IMR-90 (cell line): ENCODE measurements at regions not wholly inside any gene's neighbourhood (a gene's known extent, or its start where the extent isn't known, plus 50 kb on each side); places are given as distances from the start of the nearest gene placed in this dataset.

Source experiments
- ATAC-seq: fragments of 200-7000 bp; cut with Tn5 transposase; 2 replicates; pipeline ENCODE4 v1.9.1; 2020; ENCODE audit warnings: low read depth, mild to moderate bottlenecking, moderate library complexity
- BruUV-seq: library from RNA; stranded (reverse); fragments of 400-500 nt; replicated peaks from 2 replicates; lab custom pipeline; 2021; lab: Mats Ljungman, UMichigan
- CTCF ChIA-PET: fragments of 300-600 bp; formaldehyde crosslinking; extraction: SDS; loops from one replicate; lab custom pipeline; 2021; ENCODE audit warnings: antibody characterized with exemption; lab: Yijun Ruan, JAX
- POLR2A ChIA-PET: fragments of 300-600 bp; sonication (Branson Sonifier 250); formaldehyde crosslinking; loops from one replicate; lab custom pipeline; 2022; ENCODE audit warnings: antibody characterized with exemption; ENCODE audit not compliant: unreplicated experiment; lab: Charles Lee
- DNase-seq: peaks from one replicate; pipeline ENCODE4 v3.0.0; 2013
- H2AFZ ChIP-seq: replicated peaks from 2 replicates; pipeline ENCODE3; 2013; ENCODE audit warnings: low read length, mild to moderate bottlenecking; ENCODE audit not compliant: poor library complexity
- H2AK5ac ChIP-seq: 2 replicates; pipeline ENCODE4 v1.6.1; 2013; ENCODE audit warnings: low read depth, low read length, inconsistent platforms
- H2AK9ac ChIP-seq: replicated peaks from 2 replicates; pipeline ENCODE3; 2013; ENCODE audit warnings: mild to moderate bottlenecking, low read depth, low read length, moderate library complexity; ENCODE audit not compliant: poor library complexity
- H2BK120ac ChIP-seq: 2 replicates; pipeline ENCODE4 v1.6.1; 2013; ENCODE audit warnings: low read depth, low read length, inconsistent platforms
- H2BK15ac ChIP-seq: 3 replicates; pipeline ENCODE4 v1.6.1; 2013; ENCODE audit warnings: low read depth, low read length, inconsistent platforms
- H2BK20ac ChIP-seq: 2 replicates; pipeline ENCODE4 v1.6.1; 2013; ENCODE audit warnings: low read depth, mild to moderate bottlenecking, inconsistent platforms, low read length, moderate library complexity
- H2BK5ac ChIP-seq: 2 replicates; pipeline ENCODE4 v1.6.1; 2013; ENCODE audit warnings: mild to moderate bottlenecking, low read depth, low read length, inconsistent platforms; ENCODE audit not compliant: poor library complexity, severe bottlenecking
- H3K14ac ChIP-seq: replicated peaks from 2 replicates; pipeline ENCODE4 v1.6.1; 2013; ENCODE audit warnings: low read depth, low read length, inconsistent platforms
- H3K18ac ChIP-seq: 2 replicates; pipeline ENCODE4 v1.6.1; 2013; ENCODE audit warnings: low read depth, low read length, control low read depth
- H3K23ac ChIP-seq: 2 replicates; pipeline ENCODE4 v1.6.1; 2013; ENCODE audit warnings: low read depth, low read length, inconsistent platforms
- H3K27ac ChIP-seq: 2 replicates; pipeline ENCODE4 v1.5.1; 2013; ENCODE audit warnings: mild to moderate bottlenecking, control low read depth, low read length; ENCODE audit not compliant: insufficient read depth
- H3K27me3 ChIP-seq: 2 replicates; pipeline ENCODE4 v1.6.1; 2013; ENCODE audit warnings: low read length; ENCODE audit not compliant: control insufficient read depth, insufficient read depth
- H3K36me3 ChIP-seq: 2 replicates; pipeline ENCODE4 v1.6.1; 2013; ENCODE audit warnings: low read length, mixed read lengths; ENCODE audit not compliant: control insufficient read depth, insufficient read depth
- H3K4ac ChIP-seq: 2 replicates; pipeline ENCODE4 v1.6.1; 2013; ENCODE audit warnings: low read depth, low read length, inconsistent platforms
- H3K4me1 ChIP-seq: 2 replicates; pipeline ENCODE4 v1.6.1; 2013; ENCODE audit warnings: low read length, mixed read lengths; ENCODE audit not compliant: control insufficient read depth, insufficient read depth
- H3K4me2 ChIP-seq: 2 replicates; pipeline ENCODE4 v1.6.1; 2013; ENCODE audit warnings: low read depth, mild to moderate bottlenecking, control low read depth, low read length, moderate library complexity
- H3K4me3 ChIP-seq: 2 replicates; pipeline ENCODE4 v1.5.1; 2013; ENCODE audit warnings: low read depth, mild to moderate bottlenecking, control low read depth, low read length, moderate library complexity; ENCODE audit not compliant: insufficient read depth
- H3K56ac ChIP-seq: 2 replicates; pipeline ENCODE4 v1.6.1; 2013; ENCODE audit warnings: low read length, inconsistent platforms; ENCODE audit not compliant: insufficient read depth; ENCODE audit errors: extremely low read depth
- H3K79me1 ChIP-seq, 2 experiments: 2 replicates each; pipeline ENCODE4 v1.6.1; 2013; ENCODE audit warnings: low read length in 2 of 2, inconsistent platforms in 1 of 2, low read depth in 1 of 2
- H3K9ac ChIP-seq: 2 replicates; pipeline ENCODE4 v1.6.1; 2013; ENCODE audit warnings: low read depth, low read length, control low read depth
- H3K9me1 ChIP-seq: 2 replicates; pipeline ENCODE4 v1.6.1; 2013; ENCODE audit warnings: low read length, inconsistent platforms; ENCODE audit not compliant: insufficient read depth
- H3K9me3 ChIP-seq: 2 replicates; pipeline ENCODE4 v1.6.1; 2013; ENCODE audit warnings: low read length; ENCODE audit not compliant: control insufficient read depth, insufficient read depth
- H4K20me1 ChIP-seq: 2 replicates; pipeline ENCODE4 v1.6.1; 2013; ENCODE audit warnings: low read length, inconsistent platforms; ENCODE audit not compliant: insufficient read depth
- H4K5ac ChIP-seq: 2 replicates; pipeline ENCODE4 v1.6.1; 2013; ENCODE audit warnings: mild to moderate bottlenecking, low read depth, low read length, control low read depth
- H4K8ac ChIP-seq, 2 experiments: 2 replicates each; pipeline ENCODE4 v1.6.1; 2013; ENCODE audit warnings: low read depth in 2 of 2, low read length in 2 of 2, control low read depth in 1 of 2, inconsistent platforms in 1 of 2
- H4K91ac ChIP-seq: 2 replicates; pipeline ENCODE4 v1.6.1; 2013; ENCODE audit warnings: low read depth, low read length, inconsistent platforms; ENCODE audit not compliant: insufficient read depth
- BHLHE40 ChIP-seq: fragments of 150-350 bp; IDR thresholded peaks from 2 replicates; pipeline ENCODE4 v1.6.1; 2016; ENCODE audit warnings: mild to moderate bottlenecking, low read depth, low read length
- CHD1 ChIP-seq: IDR thresholded peaks from 2 replicates; pipeline ENCODE4 v1.6.1; 2012; ENCODE audit warnings: low read depth, low read length, improper control_type of control experiment
- ELK1 ChIP-seq: fragments of 150-350 bp; IDR thresholded peaks from 2 replicates; pipeline ENCODE4 v1.6.1; 2016; ENCODE audit warnings: low read depth, mild to moderate bottlenecking, low read length, moderate library complexity, borderline replicate concordance
- MAFK ChIP-seq: IDR thresholded peaks from 2 replicates; pipeline ENCODE4 v1.6.1; 2012; ENCODE audit warnings: low read depth, low read length, improper control_type of control experiment
- MXI1 ChIP-seq: IDR thresholded peaks from 2 replicates; pipeline ENCODE4 v1.6.1; 2012; ENCODE audit warnings: low read depth, mild to moderate bottlenecking, low read length, moderate library complexity, borderline replicate concordance
- NFE2L2 ChIP-seq: fragments of 150-350 bp; IDR thresholded peaks from 2 replicates; pipeline ENCODE4 v1.6.1; 2016; ENCODE audit warnings: low read depth, mild to moderate bottlenecking, low read length
- POLR2A ChIP-seq: IDR thresholded peaks from 2 replicates; pipeline ENCODE4 v1.6.1; 2012; ENCODE audit warnings: mild to moderate bottlenecking, low read depth, low read length
- RAD21 ChIP-seq: IDR thresholded peaks from 2 replicates; pipeline ENCODE4 v1.6.1; 2012; ENCODE audit warnings: low read length, improper control_type of control experiment
- RCOR1 ChIP-seq: IDR thresholded peaks from 2 replicates; pipeline ENCODE4 v1.6.1; 2012; ENCODE audit warnings: mild to moderate bottlenecking, low read length, improper control_type of control experiment; ENCODE audit not compliant: insufficient replicate concordance
- RFX5 ChIP-seq: IDR thresholded peaks from 2 replicates; pipeline ENCODE4 v1.8.0; 2012; ENCODE audit warnings: low read depth, mild to moderate bottlenecking, low read length, moderate library complexity
- SMC3 ChIP-seq: fragments of 150-350 bp; IDR thresholded peaks from 2 replicates; pipeline ENCODE4 v1.6.1; 2016; ENCODE audit warnings: low read depth, mild to moderate bottlenecking, antibody characterized with exemption, low read length, moderate library complexity
- USF2 ChIP-seq: fragments of 150-350 bp; IDR thresholded peaks from 2 replicates; pipeline ENCODE4 v1.6.1; 2017; ENCODE audit warnings: mild to moderate bottlenecking, antibody characterized with exemption, low read length, low read depth
- WGBS, 2 experiments: methylation state at CpG; one replicate each; pipeline versions ENCODE4 v1.1.5 to v1.1.7; 2013; ENCODE audit warnings: missing lambda C conversion rate in 2 of 2; ENCODE audit not compliant: insufficient read length in 1 of 2; ENCODE audit errors: extremely low coverage in 2 of 2; 5-methylcytosine and 5-hydroxymethylcytosine counted together
- dilution Hi-C: fragments of 300-500 bp; cut with HindIII; formaldehyde crosslinking; loops from one replicate; pipeline ENCODE4 v1.14.3; 2018; ENCODE audit warnings: low sequenced_read_pairs; ENCODE audit not compliant: unreplicated experiment
- in situ Hi-C: fragments of 300-500 bp; cut with MboI; formaldehyde crosslinking; loops from 3 replicates; pipeline ENCODE4 v1.14.3; 2019; ENCODE audit warnings: low sequenced_read_pairs, inconsistent platforms, mixed read lengths
- intact Hi-C: fragments of 100-400 bp; cut with micrococcal nuclease; formaldehyde crosslinking; loops from 2 replicates; pipeline ENCODE4 v1.10.0; 2022

- dilution Hi-C loops = no loop called here
Measured at GRCh38 chr13:29709407-29710069, 114.0 kb upstream of the SLC7A1 start.

More at GRCh38 chr13:29709407-29710069, 114.0 kb upstream of the SLC7A1 start:
- Histone ChIP-seq H3K79me1 (no peaks in the 10 kb centered on the region), H3K4ac (no peak overlapping the region), H3K27ac (no peak overlapping the region), H3K4me1 (no peaks in the 10 kb centered on the region), H3K14ac (no peak overlapping the region), H3K4me2 (no peak overlapping the region), H4K91ac (no peak overlapping the region), H3K9me3 (peaks cover 4% of the 10 kb centered on the region), H3K4me3 (no peak overlapping the region), H3K56ac (no peak overlapping the region), H3K9ac (no peak overlapping the region), H2AK9ac (no peak overlapping the region), H4K8ac (no peak overlapping the region), H3K36me3 (no peaks in the 10 kb centered on the region), H2BK120ac (no peak overlapping the region), H4K5ac (no peak overlapping the region), H2BK20ac (no peak overlapping the region), H3K9me1 (no peaks in the 10 kb centered on the region), H4K20me1 (no peaks in the 10 kb centered on the region), H2BK5ac (no peak overlapping the region), H3K18ac (no peak overlapping the region), H3K23ac (no peak overlapping the region), H3K27me3 (peaks cover 33% of the 10 kb centered on the region), H2AFZ (no peak overlapping the region), H2AK5ac (no peak overlapping the region), H2BK15ac (no peak overlapping the region)
- BruUV-seq = no TSS peak
- no peak for DNase-seq
- ATAC-seq = no peak
- CTCF ChIA-PET = no interaction called here
- 64% methylated on average over 5 of the region's 14 CpGs; no CpG with 5 or more reads in 1 of the 2 experiments for WGBS, 2 experiments
- TF ChIP-seq MXI1 = no peak
- no peak for TF ChIP-seq USF2
- no peak for TF ChIP-seq POLR2A
- TF ChIP-seq RCOR1 = no peak
- no peak for TF ChIP-seq MAFK
- no peak for TF ChIP-seq SMC3
- TF ChIP-seq ELK1 = no peak
- no peak for TF ChIP-seq NFE2L2
- TF ChIP-seq BHLHE40 = no peak
- TF ChIP-seq CHD1 = no peak
- no peak for TF ChIP-seq RAD21
- no peak for TF ChIP-seq RFX5
- intact Hi-C loops = no loop called here
- in situ Hi-C loops = loop anchor here (5.0 kb wide), 1 partner anchor 202 kb away; no protein-coding TSS in a partner anchor
- POLR2A ChIA-PET = interaction anchor here (0.5 kb wide), 1 partner anchor 139 kb away, joined by 4 read pairs; no protein-coding TSS in a partner anchor
